AG04449 (cell line): ENCODE measurements at regions not wholly inside any gene's neighbourhood (a gene's known extent, or its start where the extent isn't known, plus 50 kb on each side); places are given as distances from the start of the nearest gene placed in this dataset.

Experiments used
- CTCF ChIA-PET: fragments of 350-600 bp; formaldehyde crosslinking; extraction: SDS; loops from one replicate; lab custom pipeline; 2021; ENCODE audit warnings: antibody characterized with exemption; lab: Yijun Ruan, JAX
- POLR2A ChIA-PET: fragments of 400-600, 350-600 bp; formaldehyde crosslinking; extraction: SDS; loops from one replicate; lab custom pipeline; 2020; ENCODE audit warnings: antibody characterized with exemption, inconsistent platforms; lab: Yijun Ruan, JAX
- DNase-seq: peaks from one replicate; pipeline ENCODE4 v3.0.0-alpha.2; 2010; ENCODE audit warnings: low read depth, low spot score
- H3K4me3 ChIP-seq: 2 replicates; pipeline ENCODE4 v1.5.1; 2011; ENCODE audit warnings: low read depth, mild to moderate bottlenecking, control low read depth, low read length
- TF ChIP-seq, protein P1 (sequence below): IDR thresholded peaks from one replicate; pipeline ENCODE4 v1.5.1; 2011; ENCODE audit warnings: mild to moderate bottlenecking, moderate library complexity, low read length, control low read depth, inconsistent platforms; ENCODE audit not compliant: insufficient read depth; ENCODE audit errors: missing control alignments

- ChIA-PET CTCF (no interaction called here), POLR2A (no interaction called here)
- no peak for DNase-seq
- TF ChIP-seq, protein P1, sequence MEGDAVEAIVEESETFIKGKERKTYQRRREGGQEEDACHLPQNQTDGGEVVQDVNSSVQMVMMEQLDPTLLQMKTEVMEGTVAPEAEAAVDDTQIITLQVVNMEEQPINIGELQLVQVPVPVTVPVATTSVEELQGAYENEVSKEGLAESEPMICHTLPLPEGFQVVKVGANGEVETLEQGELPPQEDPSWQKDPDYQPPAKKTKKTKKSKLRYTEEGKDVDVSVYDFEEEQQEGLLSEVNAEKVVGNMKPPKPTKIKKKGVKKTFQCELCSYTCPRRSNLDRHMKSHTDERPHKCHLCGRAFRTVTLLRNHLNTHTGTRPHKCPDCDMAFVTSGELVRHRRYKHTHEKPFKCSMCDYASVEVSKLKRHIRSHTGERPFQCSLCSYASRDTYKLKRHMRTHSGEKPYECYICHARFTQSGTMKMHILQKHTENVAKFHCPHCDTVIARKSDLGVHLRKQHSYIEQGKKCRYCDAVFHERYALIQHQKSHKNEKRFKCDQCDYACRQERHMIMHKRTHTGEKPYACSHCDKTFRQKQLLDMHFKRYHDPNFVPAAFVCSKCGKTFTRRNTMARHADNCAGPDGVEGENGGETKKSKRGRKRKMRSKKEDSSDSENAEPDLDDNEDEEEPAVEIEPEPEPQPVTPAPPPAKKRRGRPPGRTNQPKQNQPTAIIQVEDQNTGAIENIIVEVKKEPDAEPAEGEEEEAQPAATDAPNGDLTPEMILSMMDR, result no peak
- H3K4me3 ChIP-seq, result no peak overlapping the region
These were observed 140.7 kb upstream of the SCN7A start for GRCh38 chr2:166634706-166635105.

DNA sequence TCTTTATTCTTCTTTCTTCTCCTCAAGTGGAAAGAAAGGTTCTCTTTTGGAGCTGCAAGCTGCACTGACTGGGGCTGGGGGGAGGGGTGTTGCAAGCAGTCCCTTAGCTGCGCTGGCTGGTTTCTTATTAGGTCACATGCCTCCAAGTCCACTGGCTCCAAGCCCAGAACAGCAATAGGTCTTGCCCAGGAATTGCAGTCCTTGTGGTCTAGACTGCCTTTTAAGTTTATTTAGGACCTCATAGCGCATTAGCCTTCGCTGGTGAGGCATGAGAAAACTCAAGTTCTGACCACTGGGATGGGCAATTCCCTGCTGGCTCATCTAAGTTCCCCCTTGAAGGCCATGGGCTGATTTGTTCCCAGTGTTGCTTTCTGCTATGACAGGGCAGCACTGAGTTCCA lies 138.6 kb upstream of the SCN7A start:
- CTCF ChIA-PET, result no interaction called here
- POLR2A ChIA-PET, result no interaction called here
- H3K4me3 ChIP-seq, result no peak overlapping the region
- DNase-seq, result peak; percentile 63
- TF ChIP-seq, protein P1, result no peak

- ChIA-PET POLR2A (interaction anchor here (1.2 kb wide), 1 partner anchor 9 kb away, joined by 3 read pairs; no protein-coding TSS in a partner anchor), CTCF (no interaction called here)
- no peak overlapping the region for H3K4me3 ChIP-seq
- no peak for DNase-seq
- TF ChIP-seq, protein P1, result no peak
These were observed 134.6 kb upstream of the SCN7A start for GRCh38 chr2:166628478-166629136.

DNA sequence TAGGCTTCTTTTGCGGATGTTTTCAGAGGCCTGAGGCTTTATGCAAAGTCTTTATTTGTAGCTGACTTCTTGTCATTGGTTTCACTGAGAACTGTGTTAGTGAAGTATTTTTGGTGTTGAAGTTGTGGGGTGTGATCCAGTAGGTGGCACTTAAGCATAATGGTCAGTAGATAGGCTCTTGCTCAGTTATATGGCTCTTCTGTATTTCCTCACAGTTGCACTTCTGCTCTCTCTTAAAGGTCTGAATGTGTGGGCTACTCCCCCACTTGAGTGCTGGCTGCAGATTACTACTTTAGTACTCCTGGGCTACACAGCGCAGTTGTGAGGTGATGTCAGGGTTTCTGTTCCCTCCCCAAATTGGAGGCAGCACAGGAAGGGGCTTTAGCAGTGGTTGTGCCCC lies 133.8 kb upstream of the SCN7A start:
- CTCF ChIA-PET, result no interaction called here
- H3K4me3 ChIP-seq, result no peak overlapping the region
- POLR2A ChIA-PET, result interaction anchor here (1.2 kb wide), 1 partner anchor 8 kb away, joined by 3 read pairs; no protein-coding TSS in a partner anchor
- TF ChIP-seq, protein P1, result no peak
- DNase-seq, result no peak

GRCh38 chr2:166625670-166626069 lies 131.6 kb upstream of the SCN7A start:
- ChIA-PET CTCF (no interaction called here), POLR2A (no interaction called here)
- no peak overlapping the region for H3K4me3 ChIP-seq
- DNase-seq, result no peak
- TF ChIP-seq, protein P1, result no peak

- ChIA-PET CTCF (no interaction called here), POLR2A (no interaction called here)
- no peak for DNase-seq
- TF ChIP-seq, protein P1, result no peak
- no peak overlapping the region for H3K4me3 ChIP-seq
These were observed 120.5 kb upstream of the SCN7A start for GRCh38 chr2:166614503-166614902.
